Panc1 (cell line): ENCODE measurements at regions not wholly inside any gene's neighbourhood (a gene's known extent, or its start where the extent isn't known, plus 50 kb on each side); places are given as distances from the start of the nearest gene placed in this dataset.

ENCODE experiments used
- CTCF ChIP-seq: fragments of 450-650 bp; IDR thresholded peaks from 2 replicates; pipeline ENCODE4 v1.5.1; 2017; ENCODE audit warnings: mild to moderate bottlenecking
- POLR2AphosphoS5 ChIP-seq: IDR thresholded peaks from 2 replicates; pipeline ENCODE4 v1.6.1; 2012; ENCODE audit warnings: mild to moderate bottlenecking, low read depth, low read length, moderate library complexity
- SIN3A ChIP-seq: IDR thresholded peaks from 2 replicates; pipeline ENCODE4 v1.6.1; 2012; ENCODE audit warnings: low read depth, mild to moderate bottlenecking, low read length, moderate library complexity, borderline replicate concordance; ENCODE audit not compliant: insufficient read depth
- TCF7L2 ChIP-seq: IDR thresholded peaks from 2 replicates; pipeline ENCODE4 v1.6.1; 2011; ENCODE audit warnings: mild to moderate bottlenecking, low read depth, low read length, inconsistent platforms
- TF ChIP-seq, protein P1 (sequence below), 2 experiments: IDR thresholded peaks; 2 replicates each; pipeline ENCODE4 v1.6.1; 2011 to 2012; ENCODE audit warnings: low read depth in 2 of 2, control low read depth in 1 of 2, low read length in 1 of 2, mild to moderate bottlenecking in 1 of 2, moderate library complexity in 1 of 2; ENCODE audit not compliant: insufficient read depth in 1 of 2

GRCh38 chr10:28113202-28113601 lies 114.3 kb upstream of the ODAD2 start:
- TF ChIP-seq CTCF (no peak), POLR2AphosphoS5 (no peak), TCF7L2 (no peak), SIN3A (no peak)
- TF ChIP-seq, protein P1, sequence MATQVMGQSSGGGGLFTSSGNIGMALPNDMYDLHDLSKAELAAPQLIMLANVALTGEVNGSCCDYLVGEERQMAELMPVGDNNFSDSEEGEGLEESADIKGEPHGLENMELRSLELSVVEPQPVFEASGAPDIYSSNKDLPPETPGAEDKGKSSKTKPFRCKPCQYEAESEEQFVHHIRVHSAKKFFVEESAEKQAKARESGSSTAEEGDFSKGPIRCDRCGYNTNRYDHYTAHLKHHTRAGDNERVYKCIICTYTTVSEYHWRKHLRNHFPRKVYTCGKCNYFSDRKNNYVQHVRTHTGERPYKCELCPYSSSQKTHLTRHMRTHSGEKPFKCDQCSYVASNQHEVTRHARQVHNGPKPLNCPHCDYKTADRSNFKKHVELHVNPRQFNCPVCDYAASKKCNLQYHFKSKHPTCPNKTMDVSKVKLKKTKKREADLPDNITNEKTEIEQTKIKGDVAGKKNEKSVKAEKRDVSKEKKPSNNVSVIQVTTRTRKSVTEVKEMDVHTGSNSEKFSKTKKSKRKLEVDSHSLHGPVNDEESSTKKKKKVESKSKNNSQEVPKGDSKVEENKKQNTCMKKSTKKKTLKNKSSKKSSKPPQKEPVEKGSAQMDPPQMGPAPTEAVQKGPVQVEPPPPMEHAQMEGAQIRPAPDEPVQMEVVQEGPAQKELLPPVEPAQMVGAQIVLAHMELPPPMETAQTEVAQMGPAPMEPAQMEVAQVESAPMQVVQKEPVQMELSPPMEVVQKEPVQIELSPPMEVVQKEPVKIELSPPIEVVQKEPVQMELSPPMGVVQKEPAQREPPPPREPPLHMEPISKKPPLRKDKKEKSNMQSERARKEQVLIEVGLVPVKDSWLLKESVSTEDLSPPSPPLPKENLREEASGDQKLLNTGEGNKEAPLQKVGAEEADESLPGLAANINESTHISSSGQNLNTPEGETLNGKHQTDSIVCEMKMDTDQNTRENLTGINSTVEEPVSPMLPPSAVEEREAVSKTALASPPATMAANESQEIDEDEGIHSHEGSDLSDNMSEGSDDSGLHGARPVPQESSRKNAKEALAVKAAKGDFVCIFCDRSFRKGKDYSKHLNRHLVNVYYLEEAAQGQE (IDR thresholded peaks at IDR 0.05; ENCODE audit: insufficient read depth in 1 of 2, low read depth in 2 of 2, low read length in 1 of 2) = no peak
